Spinal cord (tissue), 9 donors: ENCODE measurements at regions not wholly inside any gene's neighbourhood (a gene's known extent, or its start where the extent isn't known, plus 50 kb on each side); places are given as distances from the start of the nearest gene placed in this dataset.
"Not testable (repeated sequence)": the region's sequence is repeated elsewhere in the genome, so short reads cannot be mapped to it uniquely, and the experiment has no call there.

Experiments used
- DNase-seq, 6 donors: peaks; one replicate each; pipeline versions ENCODE4 v3.0.0 to v3.0.0-alpha.2; 2013 to 2015; ENCODE audit warnings: low spot score in 6 of 6, low read depth in 4 of 6
- H3K27ac ChIP-seq: one replicate; pipeline ENCODE4 v1.5.1; 2013; ENCODE audit warnings: low read depth, low read length, control low read depth
- H3K27me3 ChIP-seq: one replicate; pipeline ENCODE4 v1.6.1; 2013; ENCODE audit warnings: low read length; ENCODE audit not compliant: control insufficient read depth, insufficient read depth
- H3K36me3 ChIP-seq: one replicate; pipeline ENCODE4 v1.6.1; 2013; ENCODE audit warnings: low read length; ENCODE audit not compliant: control insufficient read depth, insufficient read depth
- H3K4me1 ChIP-seq: one replicate; pipeline ENCODE4 v1.6.1; 2013; ENCODE audit warnings: low read length; ENCODE audit not compliant: control insufficient read depth, insufficient read depth
- H3K4me3 ChIP-seq: one replicate; pipeline ENCODE4 v1.5.1; 2013; ENCODE audit warnings: low read depth, low read length, control low read depth
- H3K9me3 ChIP-seq: one replicate; pipeline ENCODE4 v1.6.1; 2013; ENCODE audit warnings: low read length; ENCODE audit not compliant: control insufficient read depth, insufficient read depth
- WGBS: methylation state at CpG from one replicate; pipeline ENCODE4 v1.1.5; 2013; ENCODE audit warnings: missing lambda C conversion rate; ENCODE audit not compliant: insufficient coverage; 5-methylcytosine and 5-hydroxymethylcytosine counted together
- donor health status: healthy.

GRCh38 chr9:40926404-40927259, 201.8 kb downstream of the FOXD4L6 start:
- 61% methylated on average over 8 of the region's 8 CpGs for WGBS
- Histone ChIP-seq H3K4me1 (no peaks in the 10 kb centered on the region), H3K36me3 (no peaks in the 10 kb centered on the region), H3K4me3 (no peak overlapping the region), H3K9me3 (peaks cover 23% of the 10 kb centered on the region), H3K27me3 (no peaks in the 10 kb centered on the region), H3K27ac (no peak overlapping the region)
- DNase-seq, result no peak

DNA sequence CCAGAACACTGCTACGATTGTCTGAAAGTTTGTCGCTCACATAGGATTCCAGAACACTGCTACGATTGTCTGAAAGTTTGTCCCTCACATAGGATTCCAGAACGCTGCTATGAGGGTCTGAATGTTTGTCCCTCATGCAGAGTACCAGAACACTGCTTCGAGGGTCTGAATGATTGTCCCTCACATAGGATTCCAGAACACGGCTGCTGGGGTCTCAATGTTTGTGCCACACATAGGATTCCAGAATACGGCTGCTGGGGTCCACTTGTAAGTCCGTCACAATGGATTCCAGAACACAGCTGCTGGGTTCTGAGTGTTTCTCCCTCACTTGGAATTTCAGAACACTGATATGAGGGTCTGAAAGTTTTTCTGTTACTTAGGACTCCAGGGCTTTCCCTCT, 203.3 kb downstream of the FOXD4L6 start:
- H3K9me3 ChIP-seq, result peaks cover 22% of the 10 kb centered on the region
- 74% methylated on average over 8 of the region's 8 CpGs for WGBS
- H3K27me3 ChIP-seq, result no peaks in the 10 kb centered on the region
- no peak for DNase-seq
- no peak overlapping the region for H3K4me3 ChIP-seq
- no peak overlapping the region for H3K27ac ChIP-seq
- no peaks in the 10 kb centered on the region for H3K4me1 ChIP-seq
- H3K36me3 ChIP-seq, result no peaks in the 10 kb centered on the region

- not testable (repeated sequence) for H3K4me1 ChIP-seq, H3K27me3 ChIP-seq, H3K27ac ChIP-seq, H3K36me3 ChIP-seq, H3K4me3 ChIP-seq, DNase-seq
- peaks cover 24% of the 10 kb centered on the region for H3K9me3 ChIP-seq
- WGBS, result 90% methylated on average over 5 of the region's 5 CpGs
Observed at GRCh38 chr9:40916399-40916783, 212.1 kb downstream of the FOXD4L6 start.

DNA sequence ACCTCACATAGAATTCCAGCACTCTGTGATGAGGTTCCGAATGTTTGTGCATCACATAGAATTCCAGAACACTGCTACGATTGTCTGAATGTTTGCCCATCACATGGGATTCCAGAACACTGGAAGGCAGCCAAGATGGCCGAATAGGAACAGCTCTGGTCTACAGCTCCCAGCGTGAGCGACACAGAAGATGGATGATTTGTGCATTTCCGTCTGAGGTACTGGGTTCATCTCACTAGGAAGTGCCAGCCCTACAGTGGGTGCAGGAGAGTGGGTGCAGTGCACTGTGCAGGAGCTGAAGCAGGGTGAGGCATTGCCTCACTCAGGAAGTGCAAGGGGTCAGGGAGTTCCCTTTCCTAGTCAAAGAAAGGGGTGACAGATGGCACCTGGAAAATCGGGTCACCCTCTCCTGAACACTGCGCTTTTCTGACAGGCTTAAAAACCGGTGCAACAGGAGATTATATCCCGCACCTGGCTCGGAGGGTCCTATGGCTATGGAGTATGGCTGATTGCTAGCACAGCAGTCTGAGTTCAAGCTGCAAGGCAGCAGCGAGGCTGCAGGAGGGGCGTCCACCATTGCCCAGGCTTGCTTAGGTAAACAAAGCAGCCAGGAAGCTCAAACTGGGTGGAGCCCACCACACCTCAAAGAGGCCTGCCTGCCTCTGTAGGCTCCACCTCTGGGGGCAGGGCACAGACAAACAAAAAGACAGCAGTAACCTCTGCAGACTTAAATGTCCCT, 212.7 kb downstream of the FOXD4L6 start:
- not testable (repeated sequence) for H3K27me3 ChIP-seq, H3K36me3 ChIP-seq, DNase-seq, H3K4me3 ChIP-seq, H3K4me1 ChIP-seq, H3K27ac ChIP-seq
- WGBS, result 78% methylated on average over 13 of the region's 13 CpGs
- H3K9me3 ChIP-seq, result peaks cover 24% of the 10 kb centered on the region

DNA sequence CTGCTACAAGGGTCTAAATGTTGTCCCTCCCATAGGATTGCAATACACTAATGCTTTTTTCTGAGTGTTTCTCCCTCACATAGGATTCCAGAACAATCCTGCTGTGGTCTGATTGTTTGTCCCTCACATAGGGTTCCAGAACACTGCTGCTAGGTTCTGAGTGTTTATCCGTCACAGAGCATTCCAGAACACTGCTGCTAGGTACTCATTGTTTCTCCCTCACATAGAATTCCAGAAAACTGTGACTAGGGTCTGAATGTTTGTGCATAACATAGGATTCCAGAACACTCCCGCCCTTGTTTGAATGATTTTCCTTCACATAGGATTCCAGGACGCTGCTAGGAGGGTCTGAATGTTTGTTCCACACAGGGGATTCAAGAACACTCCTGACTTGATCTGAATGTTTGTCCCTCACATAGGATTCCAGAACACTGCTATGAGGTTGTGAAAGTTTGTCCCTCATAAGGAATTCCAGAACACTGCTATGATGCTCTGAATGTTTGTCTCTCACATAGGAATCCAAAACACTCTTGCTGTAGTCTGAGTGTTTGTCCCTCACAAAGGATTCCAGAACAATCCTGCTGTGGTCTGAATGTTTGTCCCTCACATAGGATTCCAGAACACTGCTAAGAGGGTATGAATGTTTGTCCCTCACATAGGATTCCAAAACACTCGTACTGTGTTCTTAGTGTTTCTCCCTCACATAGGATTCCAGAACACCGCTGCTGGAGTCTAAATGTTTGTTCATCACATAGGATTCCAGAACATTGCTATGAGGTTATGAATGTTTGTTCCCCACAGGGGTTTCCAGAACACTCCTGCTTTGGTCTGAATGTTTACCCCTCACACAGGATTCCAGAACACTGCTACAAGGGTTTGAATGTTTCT, 213.5 kb downstream of the FOXD4L6 start:
- H3K9me3 ChIP-seq, result peaks cover 26% of the 10 kb centered on the region

GRCh38 chr9:40913928-40914673, 214.4 kb downstream of the FOXD4L6 start:
- no peaks in the 10 kb centered on the region for H3K4me1 ChIP-seq
- H3K27ac ChIP-seq, result no peak overlapping the region
- DNase-seq, result no peak
- peaks cover 28% of the 10 kb centered on the region for H3K9me3 ChIP-seq
- no peak overlapping the region for H3K4me3 ChIP-seq
- WGBS, result 58% methylated on average over 8 of the region's 8 CpGs
- no peaks in the 10 kb centered on the region for H3K27me3 ChIP-seq
- H3K36me3 ChIP-seq, result no peaks in the 10 kb centered on the region

More for the DNA sequence above, 213.5 kb downstream of the FOXD4L6 start:
- Histone ChIP-seq H3K27ac (no peak overlapping the region), H3K36me3 (no peaks in the 10 kb centered on the region), H3K4me1 (no peaks in the 10 kb centered on the region), H3K27me3 (no peaks in the 10 kb centered on the region), H3K4me3 (no peak overlapping the region)
- WGBS, result 54% methylated on average over 5 of the region's 5 CpGs
- DNase-seq, result no peak

DNA sequence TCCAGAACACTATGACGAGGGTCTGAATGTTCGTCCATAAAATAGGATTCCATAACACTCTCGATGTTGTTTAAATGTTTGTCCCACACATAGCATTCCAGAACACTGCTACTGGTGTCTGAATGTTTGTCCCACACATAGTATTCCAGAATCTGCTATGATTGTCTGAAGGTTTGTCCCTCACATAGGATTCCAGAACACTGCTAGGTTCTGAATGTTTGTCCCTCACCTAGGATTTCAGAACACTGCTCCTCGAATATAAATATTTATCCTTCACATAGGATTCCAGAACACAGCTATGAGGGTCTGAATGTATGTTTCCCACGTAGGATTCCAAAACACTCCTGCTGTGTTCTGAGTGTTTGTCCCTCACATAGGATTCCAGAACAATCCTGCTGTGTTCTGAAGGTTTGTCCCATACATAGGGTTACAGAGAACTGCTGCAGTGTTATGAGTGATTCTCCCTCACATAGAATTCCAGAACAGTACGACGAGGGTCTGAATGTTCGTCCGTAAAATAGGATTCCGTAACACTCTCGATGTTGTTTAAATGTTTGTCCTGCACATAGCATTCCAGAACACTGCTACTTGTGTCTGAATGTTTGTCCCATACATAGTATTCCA, 215.3 kb downstream of the FOXD4L6 start:
- Histone ChIP-seq H3K9me3 (peaks cover 34% of the 10 kb centered on the region), H3K4me3 (no peak overlapping the region), H3K36me3 (no peaks in the 10 kb centered on the region), H3K4me1 (no peaks in the 10 kb centered on the region), H3K27me3 (no peaks in the 10 kb centered on the region), H3K27ac (no peak overlapping the region)
- DNase-seq, result no peak
- 74% methylated on average over 10 of the region's 11 CpGs for WGBS

DNA sequence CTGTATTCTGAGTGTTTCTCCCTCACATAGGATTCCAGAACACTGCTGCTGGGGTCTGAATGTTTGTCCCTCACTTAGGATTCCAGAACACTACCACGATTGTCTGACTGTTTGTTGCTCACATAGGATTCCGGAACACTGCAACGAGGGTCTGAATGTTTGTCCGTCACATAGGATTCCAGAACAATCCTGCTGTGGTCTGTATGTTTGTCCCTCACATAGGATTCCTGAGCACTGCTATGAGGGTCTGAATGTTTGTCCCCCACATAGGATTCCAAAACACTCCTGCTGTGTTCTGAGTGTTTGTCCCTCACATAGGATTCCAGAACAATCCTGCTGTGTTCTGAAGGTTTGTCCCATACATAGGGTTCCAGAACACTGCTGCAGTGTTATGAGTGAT, 215.8 kb downstream of the FOXD4L6 start:
- DNase-seq, H3K4me3 ChIP-seq, H3K27ac ChIP-seq, H3K27me3 ChIP-seq, H3K36me3 ChIP-seq, H3K4me1 ChIP-seq: not testable (repeated sequence)
- 78% methylated on average over 4 of the region's 4 CpGs for WGBS
- H3K9me3 ChIP-seq, result peaks cover 39% of the 10 kb centered on the region
